ENCODE measurements at regions not wholly inside any gene's neighbourhood (a gene's known extent, or its start where the extent isn't known, plus 50 kb on each side); places are given as distances from the start of the nearest gene placed in this dataset.

- TF ChIP-seq POLR2A (IDR thresholded peaks at IDR 0.05) (no peak), CTCF (IDR thresholded peaks at IDR 0.05) (no peak)
These were observed 148.9 kb upstream of the TSHZ2 start for GRCh38 chr20:52823303-52823702.
